DOHH2 (cell line): ENCODE measurements at regions not wholly inside any gene's neighbourhood (a gene's known extent, or its start where the extent isn't known, plus 50 kb on each side); places are given as distances from the start of the nearest gene placed in this dataset.

Source experiments
- CTCF ChIP-seq: fragments of 200-600 bp; sonication (generic); IDR thresholded peaks from one replicate; pipeline ENCODE4 v1.5.1; 2014; ENCODE audit warnings: antibody characterized with exemption, mild to moderate bottlenecking, low read depth, low read length; ENCODE audit not compliant: poor library complexity, severe bottlenecking
- EZH2phosphoT487 ChIP-seq: fragments of 200-600 bp; sonication (generic); IDR thresholded peaks from 2 replicates; pipeline ENCODE4 v1.6.1; 2017; ENCODE audit warnings: borderline replicate concordance, mild to moderate bottlenecking, antibody characterized with exemption, low read length, moderate library complexity, mixed read lengths

- peak; percentile 57 for TF ChIP-seq CTCF
- no peak for TF ChIP-seq EZH2phosphoT487
Measured at GRCh38 chr20:22974354-22974753, 60.8 kb upstream of the SSTR4 start.
